ENCODE measurements at regions not wholly inside any gene's neighbourhood (a gene's known extent, or its start where the extent isn't known, plus 50 kb on each side); places are given as distances from the start of the nearest gene placed in this dataset.

GRCh38 chrX:45956191-45956870 lies 588.9 kb downstream of the ZNF674 start:
- no peaks in the 10 kb centered on the region for H3K9me3 ChIP-seq (ENCODE audit: control insufficient read depth, low read depth, low read length)
- H3K27ac ChIP-seq (ENCODE audit: control insufficient read depth, insufficient read depth, low read length), result no peak overlapping the region
- H3K9ac ChIP-seq (ENCODE audit: control insufficient read depth, extremely low read depth, insufficient read depth, low read length), result no peak overlapping the region
- TF ChIP-seq, protein P1, sequence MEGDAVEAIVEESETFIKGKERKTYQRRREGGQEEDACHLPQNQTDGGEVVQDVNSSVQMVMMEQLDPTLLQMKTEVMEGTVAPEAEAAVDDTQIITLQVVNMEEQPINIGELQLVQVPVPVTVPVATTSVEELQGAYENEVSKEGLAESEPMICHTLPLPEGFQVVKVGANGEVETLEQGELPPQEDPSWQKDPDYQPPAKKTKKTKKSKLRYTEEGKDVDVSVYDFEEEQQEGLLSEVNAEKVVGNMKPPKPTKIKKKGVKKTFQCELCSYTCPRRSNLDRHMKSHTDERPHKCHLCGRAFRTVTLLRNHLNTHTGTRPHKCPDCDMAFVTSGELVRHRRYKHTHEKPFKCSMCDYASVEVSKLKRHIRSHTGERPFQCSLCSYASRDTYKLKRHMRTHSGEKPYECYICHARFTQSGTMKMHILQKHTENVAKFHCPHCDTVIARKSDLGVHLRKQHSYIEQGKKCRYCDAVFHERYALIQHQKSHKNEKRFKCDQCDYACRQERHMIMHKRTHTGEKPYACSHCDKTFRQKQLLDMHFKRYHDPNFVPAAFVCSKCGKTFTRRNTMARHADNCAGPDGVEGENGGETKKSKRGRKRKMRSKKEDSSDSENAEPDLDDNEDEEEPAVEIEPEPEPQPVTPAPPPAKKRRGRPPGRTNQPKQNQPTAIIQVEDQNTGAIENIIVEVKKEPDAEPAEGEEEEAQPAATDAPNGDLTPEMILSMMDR (optimal IDR thresholded peaks at IDR 0.05 in 1 of 3, IDR thresholded peaks at IDR 0.05 in 1 of 3, conservative IDR thresholded peaks at IDR 0.05 in 1 of 3; ENCODE audit: extremely low read depth in 1 of 3, insufficient read depth in 2 of 3, low read length in 3 of 3), result no peak
- no peak for TF ChIP-seq EZH2 (IDR thresholded peaks at IDR 0.05; ENCODE audit: low read length)
- no peak overlapping the region for H3K4me2 ChIP-seq (ENCODE audit: control insufficient read depth, extremely low read depth, insufficient read depth, low read depth, low read length)
- H3K79me2 ChIP-seq (ENCODE audit: control insufficient read depth, insufficient read depth, low read length), result no peaks in the 10 kb centered on the region
- dilution Hi-C loops (cut with MboI; ENCODE audit: extremely low pct_ligation_motif_present, low sequenced_read_pairs), result no loop called here
- H3K27me3 ChIP-seq (ENCODE audit: control insufficient read depth, extremely low read depth, insufficient read depth, low read length), result peaks cover 4% of the 10 kb centered on the region
- H4K20me1 ChIP-seq (ENCODE audit: control insufficient read depth, extremely low read depth, insufficient read depth, low read length), result no peaks in the 10 kb centered on the region
- H3K36me3 ChIP-seq (ENCODE audit: control insufficient read depth in 2 of 2, extremely low read depth in 1 of 2, insufficient read depth in 2 of 2, low read length in 2 of 2), result no peaks in the 10 kb centered on the region
- DNase-seq (ENCODE audit: low read depth, low spot score), result no peak
- H3K4me3 ChIP-seq (ENCODE audit: control insufficient read depth in 2 of 3, extremely low read depth in 1 of 3, insufficient read depth in 2 of 3, low read depth in 1 of 3, low read length in 3 of 3), result no peak overlapping the region
- no peaks in the 10 kb centered on the region for H3K4me1 ChIP-seq (ENCODE audit: control insufficient read depth, extremely low read depth, insufficient read depth, low read length)
- H3K9me1 ChIP-seq (ENCODE audit: control insufficient read depth, extremely low read depth, insufficient read depth, low read length), result no peaks in the 10 kb centered on the region
- no peak overlapping the region for H2AFZ ChIP-seq (ENCODE audit: control insufficient read depth, low read length)
- FAIRE-seq, result no peak

DNA sequence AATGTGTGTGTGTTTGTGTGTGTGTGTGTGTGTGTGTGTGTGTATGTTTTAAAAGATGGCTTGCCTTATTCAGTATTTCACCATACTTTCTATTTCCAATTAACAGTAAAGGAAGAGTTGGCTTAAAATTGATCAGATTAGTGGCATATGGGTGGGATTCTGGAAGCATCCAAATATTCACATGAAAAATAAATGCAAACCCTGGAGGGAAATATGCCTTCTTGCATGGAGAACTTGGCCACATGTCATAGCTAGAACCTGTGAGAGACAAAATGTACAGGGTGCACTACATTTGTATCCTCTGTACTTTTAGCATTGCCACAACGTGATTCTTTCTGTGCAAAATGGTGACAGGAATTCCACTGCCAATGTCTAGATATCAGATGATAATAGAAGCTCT lies 589.6 kb downstream of the ZNF674 start:
- FAIRE-seq, result no peak

More for the DNA sequence above, 589.6 kb downstream of the ZNF674 start:
- Histone ChIP-seq H4K20me1 (ENCODE audit: control insufficient read depth, extremely low read depth, insufficient read depth, low read length) (no peaks in the 10 kb centered on the region), H3K9me1 (ENCODE audit: control insufficient read depth, extremely low read depth, insufficient read depth, low read length) (no peaks in the 10 kb centered on the region), H3K79me2 (ENCODE audit: control insufficient read depth, insufficient read depth, low read length) (no peaks in the 10 kb centered on the region), H3K4me1 (ENCODE audit: control insufficient read depth, extremely low read depth, insufficient read depth, low read length) (no peaks in the 10 kb centered on the region), H3K4me2 (ENCODE audit: control insufficient read depth, extremely low read depth, insufficient read depth, low read depth, low read length) (no peak overlapping the region), H3K27me3 (ENCODE audit: control insufficient read depth, extremely low read depth, insufficient read depth, low read length) (peaks cover 4% of the 10 kb centered on the region), H2AFZ (ENCODE audit: control insufficient read depth, low read length) (no peak overlapping the region), H3K9ac (ENCODE audit: control insufficient read depth, extremely low read depth, insufficient read depth, low read length) (no peak overlapping the region), H3K36me3 (ENCODE audit: control insufficient read depth in 2 of 2, extremely low read depth in 1 of 2, insufficient read depth in 2 of 2, low read length in 2 of 2) (no peaks in the 10 kb centered on the region), H3K9me3 (ENCODE audit: control insufficient read depth, low read depth, low read length) (no peaks in the 10 kb centered on the region), H3K4me3 (ENCODE audit: control insufficient read depth in 2 of 3, extremely low read depth in 1 of 3, insufficient read depth in 2 of 3, low read depth in 1 of 3, low read length in 3 of 3) (no peak overlapping the region), H3K27ac (ENCODE audit: control insufficient read depth, insufficient read depth, low read length) (no peak overlapping the region)
- no peak for DNase-seq (ENCODE audit: low read depth, low spot score)
- dilution Hi-C loops (cut with MboI; ENCODE audit: extremely low pct_ligation_motif_present, low sequenced_read_pairs), result no loop called here
- no peak for TF ChIP-seq EZH2 (IDR thresholded peaks at IDR 0.05; ENCODE audit: low read length)
- TF ChIP-seq, protein P1 (optimal IDR thresholded peaks at IDR 0.05 in 1 of 3, IDR thresholded peaks at IDR 0.05 in 1 of 3, conservative IDR thresholded peaks at IDR 0.05 in 1 of 3; ENCODE audit: extremely low read depth in 1 of 3, insufficient read depth in 2 of 3, low read length in 3 of 3), result no peak
